Endothelial cell (in vitro differentiated cells): ENCODE measurements at regions not wholly inside any gene's neighbourhood (a gene's known extent, or its start where the extent isn't known, plus 50 kb on each side); places are given as distances from the start of the nearest gene placed in this dataset.

Experiments
- DNase-seq: peaks from one replicate; pipeline ENCODE4 v3.0.0; 2021; ENCODE audit warnings: low spot score
- H3K27ac Mint-ChIP-seq: one replicate; pipeline ENCODE4 v1.8.0; 2021; ENCODE audit warnings: mixed read lengths, inconsistent platforms; ENCODE audit not compliant: unreplicated experiment
- H3K27me3 Mint-ChIP-seq: one replicate; pipeline ENCODE4 v1.8.0; 2021; ENCODE audit warnings: mild to moderate bottlenecking, moderate library complexity, mixed read lengths, inconsistent platforms; ENCODE audit not compliant: unreplicated experiment
- H3K36me3 Mint-ChIP-seq: one replicate; pipeline ENCODE4 v1.8.0; 2021; ENCODE audit warnings: mild to moderate bottlenecking, low read depth, mixed read lengths, inconsistent platforms; ENCODE audit not compliant: unreplicated experiment
- H3K4me1 Mint-ChIP-seq: one replicate; pipeline ENCODE4 v1.8.0; 2021; ENCODE audit warnings: mild to moderate bottlenecking, mixed read lengths, inconsistent platforms; ENCODE audit not compliant: unreplicated experiment
- H3K4me3 Mint-ChIP-seq: one replicate; pipeline ENCODE4 v1.8.0; 2021; ENCODE audit warnings: mild to moderate bottlenecking, mixed read lengths, inconsistent platforms; ENCODE audit not compliant: unreplicated experiment
- H3K9me3 Mint-ChIP-seq: one replicate; pipeline ENCODE4 v1.8.0; 2021; ENCODE audit warnings: mixed read lengths, inconsistent platforms; ENCODE audit not compliant: unreplicated experiment
- CTCF ChIP-seq: fragments of 200-600 bp; sonication (generic); IDR thresholded peaks from one replicate; pipeline ENCODE4 v1.5.0; 2021; ENCODE audit warnings: antibody characterized with exemption; ENCODE audit not compliant: unreplicated experiment

GRCh38 chr18:22860807-22861206, 72.3 kb upstream of the RBBP8 start:
- Mint-ChIP-seq H3K27ac (no peak overlapping the region), H3K4me3 (no peak overlapping the region), H3K4me1 (no peaks in the 10 kb centered on the region), H3K9me3 (no peaks in the 10 kb centered on the region), H3K27me3 (no peaks in the 10 kb centered on the region), H3K36me3 (no peaks in the 10 kb centered on the region)
- TF ChIP-seq CTCF = no peak
- no peak for DNase-seq

- Mint-ChIP-seq H3K27me3 (no peaks in the 10 kb centered on the region), H3K4me1 (no peaks in the 10 kb centered on the region), H3K36me3 (no peaks in the 10 kb centered on the region), H3K27ac (no peak overlapping the region), H3K9me3 (no peaks in the 10 kb centered on the region), H3K4me3 (no peak overlapping the region)
- DNase-seq = no peak
- no peak for TF ChIP-seq CTCF
Observed at GRCh38 chr18:22865354-22866116, 67.6 kb upstream of the RBBP8 start.

DNA sequence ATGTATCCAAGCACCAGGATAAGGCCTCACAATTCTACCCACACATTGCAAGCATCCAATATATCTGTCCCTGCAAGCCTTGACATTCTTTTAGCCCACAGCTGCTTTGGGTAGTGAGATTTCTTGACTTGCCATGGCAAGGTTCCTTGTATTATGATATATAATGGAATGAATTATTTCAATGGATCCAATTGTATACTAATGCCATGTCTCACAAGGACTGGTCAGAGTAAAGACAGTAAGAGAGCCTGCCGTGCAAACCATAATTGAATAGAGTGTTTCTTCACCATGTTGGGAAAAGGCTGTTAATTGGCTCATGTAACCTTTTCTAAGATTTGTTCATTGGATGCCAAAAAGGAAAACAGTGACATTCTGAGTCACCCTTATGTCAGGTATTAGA, 64.3 kb upstream of the RBBP8 start:
- H3K27me3 Mint-ChIP-seq = peaks cover 2% of the 10 kb centered on the region
- H3K27ac Mint-ChIP-seq = no peak overlapping the region
- TF ChIP-seq CTCF = no peak
- H3K36me3 Mint-ChIP-seq = no peaks in the 10 kb centered on the region
- no peaks in the 10 kb centered on the region for H3K9me3 Mint-ChIP-seq
- no peak overlapping the region for H3K4me3 Mint-ChIP-seq
- H3K4me1 Mint-ChIP-seq = peaks cover 19% of the 10 kb centered on the region
- DNase-seq = no peak

- no peak for TF ChIP-seq CTCF
- Mint-ChIP-seq H3K9me3 (no peaks in the 10 kb centered on the region), H3K4me3 (no peak overlapping the region), H3K36me3 (no peaks in the 10 kb centered on the region), H3K27ac (peak overlapping the region; percentile 22), H3K4me1 (peaks cover 19% of the 10 kb centered on the region), H3K27me3 (peaks cover 2% of the 10 kb centered on the region)
- DNase-seq = no peak
Observed at GRCh38 chr18:22871809-22872525, 61.2 kb upstream of the RBBP8 start.
